GM19463 (cell line): ENCODE measurements at regions not wholly inside any gene's neighbourhood (a gene's known extent, or its start where the extent isn't known, plus 50 kb on each side); places are given as distances from the start of the nearest gene placed in this dataset.
"Not testable (repeated sequence)": the region's sequence is repeated elsewhere in the genome, so short reads cannot be mapped to it uniquely, and the experiment has no call there.

Experiments used
- ATAC-seq: cut with Tn5 transposase; IDR thresholded peaks from one replicate; pipeline ENCODE4 v1.9.1; 2021; ENCODE audit warnings: mild to moderate bottlenecking, moderate library complexity; ENCODE audit not compliant: unreplicated experiment

DNA sequence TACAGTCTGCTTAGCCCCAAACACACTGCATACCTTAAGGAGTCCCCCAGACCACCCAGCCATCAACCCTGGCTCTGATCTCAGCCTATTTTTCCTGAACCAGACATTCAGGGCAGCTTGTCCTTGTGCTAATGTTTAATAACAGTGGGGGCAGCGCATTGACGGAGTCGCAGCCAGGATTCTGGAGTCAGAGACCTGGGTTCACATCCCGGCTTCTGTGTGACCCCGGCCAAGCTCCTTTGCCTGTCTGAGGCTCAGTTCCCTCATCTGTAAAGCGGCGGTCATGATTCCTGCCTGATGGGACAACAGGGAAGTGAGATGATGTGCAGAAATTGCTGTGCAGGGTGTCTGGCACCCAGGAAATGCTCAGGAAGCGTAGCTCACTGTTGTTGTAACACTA, 63.1 kb downstream of the MATN1 start:
- ATAC-seq = no peak

DNA sequence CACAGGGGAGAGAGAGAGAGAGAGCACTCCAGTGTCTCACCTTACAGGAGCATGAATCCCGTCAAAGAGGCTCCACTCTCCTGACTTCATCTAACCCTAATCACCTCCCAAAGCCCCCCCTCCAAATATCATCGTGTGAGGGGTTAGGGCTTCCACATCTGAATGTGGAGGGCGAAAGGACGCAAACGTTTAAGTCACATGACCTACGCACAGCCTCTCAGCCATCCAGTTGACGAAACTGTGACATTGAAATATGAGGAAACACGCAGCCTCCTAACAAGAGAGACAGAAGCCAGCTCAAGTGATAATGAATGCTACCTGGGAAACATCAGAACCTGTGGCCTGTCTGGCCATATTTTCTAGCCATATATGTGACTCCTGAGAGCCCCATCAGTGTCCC, 63.7 kb downstream of the MATN1 start:
- ATAC-seq = no peak

DNA sequence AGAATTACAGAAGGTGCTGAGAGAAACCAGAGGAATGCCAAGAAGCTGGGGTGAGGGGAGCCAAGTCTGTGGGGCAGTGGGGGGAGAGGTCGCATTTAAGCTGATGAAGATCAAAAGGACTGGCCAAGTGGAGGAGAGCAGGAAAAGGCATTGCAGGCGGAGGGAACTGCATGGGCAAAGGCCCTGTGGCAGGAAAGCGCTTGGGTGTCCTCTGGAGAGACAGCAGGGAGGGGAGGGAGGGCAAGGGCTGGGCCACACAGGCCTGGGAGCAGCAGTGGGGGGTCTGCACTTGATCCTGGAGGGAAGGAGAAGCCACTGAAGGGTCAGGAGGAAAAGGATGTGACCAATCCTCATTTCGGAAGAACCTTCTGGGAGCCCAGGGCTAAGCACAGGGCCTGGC, 65.0 kb downstream of the MATN1 start:
- not testable (repeated sequence) for ATAC-seq

DNA sequence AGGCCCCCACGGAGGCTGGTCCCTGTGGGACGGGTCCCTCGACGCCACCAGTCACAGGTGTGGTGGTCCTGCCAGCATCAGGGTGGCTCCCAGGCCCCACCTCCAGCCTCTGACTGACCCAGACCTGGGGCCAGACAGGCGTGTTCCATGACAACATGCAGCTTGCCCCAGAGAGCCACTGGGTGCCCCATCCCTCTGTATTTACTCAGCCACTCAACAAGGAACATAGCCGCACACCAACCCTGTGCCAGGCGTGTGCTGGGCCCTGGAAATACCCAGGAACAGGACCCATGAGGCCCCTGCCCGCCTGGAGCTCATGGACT, 65.4 kb downstream of the MATN1 start:
- ATAC-seq = no peak

DNA sequence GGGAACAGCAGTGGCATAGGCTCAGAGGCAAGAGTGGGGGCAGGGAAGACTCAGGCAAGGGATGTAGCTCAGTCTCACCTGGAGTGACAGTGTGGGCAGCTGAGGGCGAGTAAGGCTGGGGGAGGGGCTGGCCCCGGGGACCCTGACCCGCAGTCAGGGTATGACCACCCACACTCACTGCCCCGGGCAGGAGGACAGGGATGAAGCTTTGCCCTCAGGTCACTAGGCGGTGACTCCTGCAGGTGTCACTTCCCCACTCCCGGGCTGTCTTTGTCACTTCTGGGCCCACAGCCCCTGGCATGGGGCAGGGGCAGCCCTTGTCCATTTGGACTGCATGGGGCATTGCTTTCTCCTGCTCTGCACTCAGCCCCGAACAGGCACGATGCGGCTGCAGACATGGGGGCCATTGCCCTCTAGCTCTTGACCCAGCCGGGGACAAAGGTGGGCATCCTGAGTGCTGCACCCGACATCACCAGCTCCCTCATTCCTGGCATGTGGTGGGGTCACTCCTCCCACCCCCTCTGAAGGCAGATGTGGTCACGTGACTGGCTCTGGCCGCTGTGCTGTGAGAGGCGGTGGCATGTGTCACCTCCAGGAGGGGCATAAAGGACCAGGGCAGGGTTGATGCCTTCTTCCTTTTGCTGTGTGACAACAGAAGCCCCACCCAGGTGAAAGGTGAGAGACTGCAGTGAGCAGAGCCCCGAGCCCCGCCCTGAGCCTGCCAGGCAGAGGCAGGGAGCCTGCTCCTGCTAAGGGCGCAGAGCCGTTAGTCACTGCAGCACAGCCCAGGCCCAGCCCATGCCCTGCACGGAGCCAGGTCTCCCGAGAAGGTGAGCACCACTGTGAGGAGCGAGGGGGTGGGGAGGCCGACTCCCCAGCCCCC, 66.0 kb downstream of the MATN1 start:
- no peak for ATAC-seq

DNA sequence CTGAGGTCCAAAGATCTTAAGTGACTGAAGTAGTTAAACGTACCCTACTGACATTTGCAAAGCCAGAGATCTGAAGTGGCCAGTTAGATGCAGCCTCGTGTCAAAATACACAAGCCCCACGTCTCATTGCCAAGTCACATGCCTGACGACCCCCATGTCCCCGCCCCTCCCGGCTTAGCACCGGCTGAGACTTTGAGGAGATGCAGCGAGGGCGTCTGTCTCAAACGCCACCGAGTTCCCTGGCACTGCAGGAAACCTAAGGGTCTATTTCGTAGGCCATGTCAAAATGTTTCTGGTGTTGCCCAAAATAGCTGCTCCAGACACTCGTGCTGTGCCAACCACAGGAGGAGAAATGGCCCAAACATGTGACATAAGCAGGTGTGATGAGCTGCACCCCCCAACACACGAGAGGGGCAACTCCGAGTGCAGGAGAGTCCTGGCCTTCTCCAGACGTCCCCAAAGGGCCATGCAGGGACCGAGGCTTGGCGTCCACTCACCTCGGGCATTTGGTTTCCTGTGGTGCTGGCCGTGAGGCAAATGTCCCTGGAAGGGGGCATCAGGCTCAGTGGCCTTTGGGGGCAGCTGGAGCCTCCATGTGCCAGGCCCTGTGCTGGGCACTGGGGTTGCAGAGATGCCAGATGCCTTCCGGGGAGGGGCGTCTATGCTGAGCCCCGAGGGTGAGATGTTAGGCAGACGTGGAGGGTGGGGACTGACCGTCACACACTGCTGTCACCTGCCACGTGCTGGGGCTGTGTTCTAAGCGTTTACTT, 67.0 kb downstream of the MATN1 start:
- no peak for ATAC-seq

DNA sequence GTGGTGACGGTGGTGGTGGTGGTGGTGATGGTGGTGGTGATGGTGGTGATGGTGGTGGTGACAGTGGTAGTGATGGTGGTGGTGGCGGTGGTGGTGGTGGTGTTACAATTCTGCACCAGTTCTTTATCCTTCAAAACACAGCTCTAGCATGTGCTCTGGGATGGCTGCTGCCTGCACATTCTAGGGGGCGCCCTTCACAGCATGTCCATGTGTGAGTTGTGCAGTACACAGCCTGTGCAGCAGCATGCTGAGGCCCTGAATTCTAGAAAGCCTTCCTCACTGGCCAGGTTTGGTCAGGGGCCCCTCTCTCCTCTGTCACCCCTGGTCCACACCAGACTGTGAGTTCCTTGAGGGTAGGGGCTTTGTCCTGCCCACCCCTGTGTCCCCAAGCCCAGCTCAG, 67.7 kb downstream of the MATN1 start:
- no peak for ATAC-seq

DNA sequence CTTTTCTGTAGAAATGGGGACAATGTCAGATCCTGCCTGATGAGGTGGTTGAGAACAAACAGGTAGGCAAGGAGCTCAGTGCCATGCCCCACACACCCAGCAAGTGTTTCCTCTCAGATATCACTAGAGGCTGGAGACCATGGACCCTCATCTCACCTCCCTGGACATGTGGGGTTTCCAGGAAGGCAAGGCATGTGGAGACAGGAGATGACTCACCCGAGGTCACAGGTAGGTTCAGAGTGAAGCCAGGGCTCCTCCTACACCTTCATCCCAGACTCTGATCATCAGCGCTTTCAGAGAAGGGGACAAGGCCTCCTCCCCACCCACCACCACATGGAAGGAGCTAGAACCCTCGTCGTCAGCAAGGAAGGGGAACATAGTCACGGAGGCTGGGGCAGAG, 69.2 kb downstream of the MATN1 start:
- ATAC-seq = no peak

DNA sequence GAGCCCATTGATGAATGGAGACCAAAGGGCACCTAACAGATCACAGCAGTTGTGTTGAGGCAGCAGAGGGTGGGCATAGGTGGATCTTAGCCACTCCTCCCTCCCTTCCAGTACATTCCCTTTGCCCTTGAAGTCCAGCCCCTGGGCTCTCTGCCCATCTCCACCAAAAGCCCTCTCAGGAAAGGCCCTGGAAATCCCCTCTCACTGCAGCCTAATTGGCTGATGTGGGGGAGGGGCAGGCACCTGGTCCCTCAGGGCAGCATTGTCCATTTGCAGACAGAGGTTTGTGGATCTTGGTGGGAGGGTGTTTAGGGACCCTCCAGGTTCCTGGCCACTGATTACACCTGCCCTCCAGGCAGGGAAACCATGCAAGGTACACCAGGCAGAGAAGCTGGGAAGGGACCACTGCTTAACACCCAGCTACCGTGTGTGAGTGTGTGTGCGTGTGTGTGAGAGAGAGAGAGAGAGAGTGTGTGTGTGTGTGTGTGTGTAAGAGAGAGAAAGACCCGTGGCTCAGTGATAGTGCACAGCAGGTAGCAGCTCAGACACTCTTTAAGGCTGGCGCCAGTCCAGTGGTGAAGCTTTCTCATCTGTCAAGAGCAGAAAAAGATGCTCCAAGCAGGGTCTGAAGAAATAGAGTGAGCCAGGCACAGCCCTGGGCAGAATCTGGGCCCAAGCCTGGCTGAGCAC, 71.1 kb downstream of the MATN1 start:
- ATAC-seq = no peak

DNA sequence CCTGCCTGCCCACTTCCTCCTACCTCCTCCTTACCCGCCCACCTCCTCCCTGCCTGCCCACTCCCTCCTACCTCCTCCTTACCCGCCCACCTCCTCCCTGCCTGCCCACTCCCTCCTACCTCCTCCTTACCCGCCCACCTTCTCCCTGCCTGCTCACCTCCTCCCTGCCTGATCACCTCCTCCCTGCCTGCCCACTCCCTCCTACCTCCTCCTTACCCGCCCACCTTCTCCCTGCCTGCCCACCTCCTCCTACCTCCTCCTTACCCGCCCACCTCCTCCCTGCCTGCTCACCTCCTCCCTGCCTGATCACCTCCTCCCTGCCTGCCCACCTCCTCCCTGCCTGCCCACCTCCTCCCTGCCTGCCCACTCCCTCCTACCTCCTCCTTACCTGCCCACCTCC, 72.0 kb downstream of the MATN1 start:
- not testable (repeated sequence) for ATAC-seq

DNA sequence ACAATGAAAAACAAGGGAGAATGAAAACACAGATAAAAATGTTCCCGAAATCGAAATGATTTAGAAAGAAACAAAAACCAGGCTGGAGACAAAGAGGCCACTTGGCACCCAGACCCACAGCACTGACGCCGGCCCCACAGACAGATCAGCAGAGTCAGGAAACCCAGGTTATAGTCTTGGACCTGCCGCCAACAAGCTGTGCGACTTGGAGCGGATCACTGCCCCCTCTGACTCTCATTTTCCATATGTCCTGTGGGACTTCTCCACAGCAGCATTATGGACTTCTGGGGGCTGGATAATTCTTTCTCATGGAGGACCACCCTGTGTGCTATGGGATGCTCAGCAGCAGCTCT, 72.4 kb downstream of the MATN1 start:
- ATAC-seq = no peak

DNA sequence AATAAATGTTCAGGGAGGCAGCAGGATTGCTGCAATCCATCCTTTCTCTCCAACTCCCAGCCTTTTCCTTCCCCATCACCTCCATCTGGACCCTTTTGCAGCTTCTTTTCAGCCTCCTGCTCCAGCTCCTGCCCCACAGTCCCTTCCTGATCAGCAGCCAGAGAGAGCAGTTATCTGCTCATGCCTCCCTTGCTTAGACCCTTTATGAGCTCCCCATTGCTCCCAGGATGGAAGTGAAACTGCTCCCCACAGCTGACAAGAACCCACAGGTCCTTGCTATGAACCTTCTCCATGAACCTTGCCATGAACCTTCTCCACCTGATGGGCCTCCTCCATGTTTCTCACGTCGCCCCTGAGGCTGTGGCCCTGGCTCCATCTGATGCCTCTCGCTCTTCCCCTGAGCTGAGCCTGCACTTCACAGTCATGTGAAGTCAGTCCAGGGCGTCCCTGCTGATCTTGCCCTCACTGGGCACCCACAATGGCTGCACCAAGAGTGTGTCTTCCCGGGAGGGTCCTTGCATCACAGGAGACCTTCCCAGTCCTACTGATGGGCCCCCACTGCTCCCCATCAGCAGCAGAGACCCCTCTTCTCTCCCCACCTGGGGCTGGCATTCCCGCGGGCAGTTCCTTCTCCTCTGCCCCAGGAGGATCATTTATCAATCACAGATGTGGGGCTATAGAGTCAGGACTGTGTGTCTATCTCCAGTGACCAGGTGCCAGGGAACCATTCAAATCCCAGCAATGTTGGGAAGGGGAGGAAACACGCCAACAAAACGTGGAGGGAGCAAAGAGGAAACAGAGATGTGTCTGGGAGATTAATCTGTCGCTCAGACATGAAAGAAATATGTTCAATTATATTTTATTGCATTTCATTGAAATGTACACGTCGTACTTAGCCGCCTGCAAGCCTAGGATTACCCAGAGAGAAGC, 73.1 kb downstream of the MATN1 start:
- ATAC-seq = no peak

DNA sequence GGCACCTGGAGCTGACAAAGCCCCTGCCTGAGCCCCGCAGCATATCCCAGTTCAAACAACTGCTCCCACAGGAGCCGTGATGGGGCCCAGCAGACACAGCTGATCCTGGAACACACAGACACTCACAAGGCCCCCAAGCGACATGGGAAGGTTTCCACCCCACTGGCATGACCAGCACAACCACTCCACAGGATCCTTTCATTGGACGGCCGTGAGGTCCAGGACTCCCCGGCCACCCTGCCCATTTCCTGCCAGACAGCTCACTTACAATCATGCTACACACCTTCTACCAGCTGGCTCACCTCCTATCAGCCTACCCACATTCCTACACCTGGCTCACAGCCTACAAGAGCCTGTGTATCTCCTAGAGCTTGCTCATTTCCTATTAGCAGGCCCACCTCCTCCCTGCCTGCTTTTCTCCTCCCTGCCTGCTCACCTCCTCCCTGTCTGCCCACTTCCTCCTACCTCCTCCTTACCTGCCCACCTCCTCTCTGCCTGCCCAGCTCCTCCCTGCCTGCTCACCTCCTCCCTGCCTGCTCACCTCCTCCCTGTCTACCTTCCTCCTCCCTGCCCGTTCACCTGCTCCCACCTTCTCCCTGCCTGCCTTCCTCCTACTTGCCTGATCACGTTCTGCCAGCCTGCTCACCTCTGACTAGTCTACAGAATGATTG, 73.9 kb downstream of the MATN1 start:
- no peak for ATAC-seq

DNA sequence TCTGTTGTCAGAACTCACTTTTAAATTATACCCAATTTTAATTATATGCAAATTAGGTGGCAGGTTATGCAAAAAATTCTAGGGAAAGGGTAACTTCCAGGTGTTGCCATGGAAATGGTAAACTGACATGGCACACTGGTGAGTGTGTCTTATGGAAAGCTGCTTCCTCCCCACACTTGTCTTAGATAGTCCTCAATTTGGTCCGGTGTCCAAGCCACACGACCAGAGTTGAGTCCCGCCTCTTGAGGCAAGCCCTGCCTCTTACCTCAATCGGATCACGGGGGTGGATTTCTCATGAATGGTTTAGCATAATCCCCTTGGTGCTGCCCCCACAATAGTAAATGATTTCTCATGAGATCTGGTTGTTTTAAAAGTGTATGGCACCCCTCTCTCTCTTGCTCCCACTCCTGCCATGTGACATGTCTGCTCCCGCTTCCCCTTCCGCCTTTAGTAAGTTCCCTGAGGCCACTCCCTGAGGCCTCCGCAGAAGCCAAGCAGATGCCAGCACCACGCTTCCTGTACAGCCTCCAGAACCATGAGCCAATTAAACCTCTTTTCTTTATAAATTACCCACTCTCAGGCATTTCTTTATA, 74.9 kb downstream of the MATN1 start:
- ATAC-seq = no peak

DNA sequence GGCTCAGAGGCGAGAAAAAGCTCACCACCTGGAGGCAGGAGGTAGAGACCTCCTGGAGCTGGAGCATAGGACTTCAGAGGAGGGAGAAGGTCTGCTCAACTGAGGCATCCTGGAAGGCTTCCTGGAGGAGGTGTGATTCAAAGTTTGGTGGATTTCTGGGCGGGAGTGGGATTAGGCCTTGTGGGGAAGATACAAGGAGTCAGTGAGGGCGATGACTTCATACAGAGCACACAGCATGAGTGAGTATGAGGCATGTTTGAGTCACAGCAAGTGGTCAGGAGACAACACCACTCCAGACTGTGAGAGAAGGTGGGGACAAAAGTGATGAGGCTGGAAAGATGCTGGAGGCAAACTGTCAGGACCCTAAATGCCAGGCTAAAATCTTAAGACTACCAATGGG, 77.6 kb downstream of the MATN1 start:
- ATAC-seq = no peak

DNA sequence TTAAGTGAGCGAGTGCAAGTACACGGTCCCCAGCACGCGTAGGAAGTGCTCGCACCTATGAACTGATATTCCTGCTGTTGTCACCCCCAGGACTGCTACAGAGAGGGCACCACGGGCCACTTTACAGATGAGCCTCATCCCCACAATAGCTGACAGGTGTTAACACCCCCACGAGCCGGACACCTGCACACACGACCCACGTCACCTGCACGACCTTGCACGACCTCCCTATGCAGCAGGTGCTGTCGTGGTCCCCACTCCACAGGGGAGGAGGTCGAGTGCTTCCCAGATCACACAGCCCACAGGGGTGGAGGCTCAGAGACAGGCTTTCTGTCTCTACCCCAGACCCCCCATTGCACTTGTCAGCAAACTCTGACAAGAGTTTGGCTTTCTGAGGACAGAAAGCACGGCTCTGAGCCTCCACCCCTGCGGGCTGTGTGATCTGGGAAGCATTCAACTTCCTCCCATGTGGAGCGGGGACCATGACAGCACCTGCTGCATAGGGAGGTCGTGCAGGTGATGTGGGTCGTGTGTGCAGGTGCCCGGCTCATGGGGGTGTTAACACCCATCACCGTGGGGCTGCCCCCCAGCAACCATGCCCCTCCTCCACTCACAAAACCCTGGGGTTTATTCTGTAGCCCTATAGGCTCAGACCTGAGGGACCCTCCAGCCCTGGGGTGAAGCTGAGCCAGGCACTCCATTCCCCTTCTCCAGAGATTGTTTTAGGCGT, 80.8 kb downstream of the MATN1 start:
- ATAC-seq = no peak

DNA sequence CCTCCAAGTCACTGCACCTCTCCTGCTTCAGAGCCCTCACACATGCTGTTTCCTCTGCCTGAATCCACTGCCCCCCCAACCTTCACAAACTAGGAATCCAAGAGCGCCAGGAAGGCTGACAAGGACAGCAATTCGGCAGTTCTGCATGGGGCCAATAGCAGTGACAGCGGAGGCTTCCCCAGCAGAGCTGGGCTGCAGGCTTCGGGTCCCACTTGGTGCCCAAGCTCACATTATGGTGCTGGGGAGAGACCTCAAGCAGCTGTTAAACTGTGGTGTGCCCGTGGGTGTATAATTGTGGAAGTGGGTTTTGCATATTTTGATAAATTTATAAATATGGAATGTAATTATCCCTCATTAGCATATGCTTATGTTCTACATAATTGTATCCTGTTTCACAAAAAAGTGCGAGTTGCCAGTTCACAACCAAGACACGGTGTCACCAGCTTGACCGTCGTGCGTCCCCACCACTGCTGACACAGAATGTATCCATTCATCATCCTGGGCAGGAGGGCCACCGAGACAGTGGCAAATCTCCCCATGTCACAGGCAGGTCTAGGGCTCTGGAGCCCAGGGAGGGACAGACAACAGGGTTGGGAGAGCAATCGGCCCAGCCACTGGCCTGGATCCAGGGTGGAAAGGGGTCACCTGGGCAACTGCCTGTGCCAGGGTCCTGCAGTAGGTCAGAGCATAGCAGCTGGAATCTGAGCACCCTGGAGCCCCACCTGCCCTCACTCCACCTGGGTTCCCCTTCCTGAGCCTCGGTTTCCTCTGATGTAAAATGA, 81.6 kb downstream of the MATN1 start:
- ATAC-seq = no peak

DNA sequence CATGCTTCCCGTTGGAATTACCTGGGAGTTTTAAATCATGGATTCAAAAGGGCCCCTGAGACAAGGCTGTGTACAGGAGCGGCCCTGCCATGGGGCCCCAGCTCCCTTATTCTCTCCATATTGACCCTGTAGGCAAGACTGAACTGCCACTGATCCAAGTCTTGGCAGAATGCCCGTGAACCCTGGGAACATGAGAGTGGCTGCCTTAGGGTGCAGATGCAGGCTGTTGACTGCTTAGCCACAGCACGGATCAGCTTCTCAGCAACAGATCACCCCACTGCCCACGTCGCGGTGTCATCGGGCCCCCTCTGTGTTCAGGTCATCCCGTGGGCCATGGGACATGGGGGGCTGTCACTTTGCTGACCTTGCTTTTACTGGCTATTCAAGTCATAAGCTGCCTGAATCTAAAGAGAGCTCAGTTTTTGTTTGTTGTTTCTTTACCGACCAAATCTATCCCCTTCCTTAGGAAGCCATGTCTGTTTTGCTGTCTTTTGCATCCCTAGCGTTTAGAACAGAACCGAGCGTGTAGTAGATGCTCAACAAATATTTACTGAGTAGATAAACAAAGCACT, 83.4 kb downstream of the MATN1 start:
- ATAC-seq = no peak
